A673 (cell line): ENCODE measurements at regions not wholly inside any gene's neighbourhood (a gene's known extent, or its start where the extent isn't known, plus 50 kb on each side); places are given as distances from the start of the nearest gene placed in this dataset.
A peak's percentile ranks its signal among the peaks of the same experiment; 100 is the strongest.
"Not testable (repeated sequence)": the region's sequence is repeated elsewhere in the genome, so short reads cannot be mapped to it uniquely, and the experiment has no call there.

Experiments used
- BruUV-seq: library from RNA; stranded (reverse); fragments of 400-500 nt; replicated peaks from 2 replicates; lab custom pipeline; 2021; lab: Mats Ljungman, UMichigan
- CTCF ChIA-PET: fragments of 300-600 bp; sonication (Branson Sonifier 250); formaldehyde crosslinking; loops from one replicate; lab custom pipeline; 2022; ENCODE audit warnings: antibody characterized with exemption; lab: Charles Lee
- POLR2A ChIA-PET: fragments of 300-600 bp; sonication (Branson Sonifier 250); formaldehyde crosslinking; loops from one replicate; lab custom pipeline; 2022; ENCODE audit warnings: antibody characterized with exemption; ENCODE audit not compliant: low non-redundant PET; lab: Charles Lee
- DNase-seq: peaks from one replicate; pipeline ENCODE4 v3.0.0-alpha.2; 2015; ENCODE audit warnings: low spot score
- H3K27ac ChIP-seq: fragments of 200-600 bp; sonication (generic); 2 replicates; pipeline ENCODE4 v1.5.1; 2016; ENCODE audit warnings: mixed run types, low read depth, mild to moderate bottlenecking, mixed read lengths, antibody characterized with exemption, low read length; ENCODE audit not compliant: poor library complexity, severe bottlenecking
- H3K27me3 ChIP-seq: fragments of 200-600 bp; sonication (generic); replicated peaks from 2 replicates; pipeline ENCODE4 v1.6.1; 2017; ENCODE audit warnings: mixed run types, low read depth, mild to moderate bottlenecking, mixed read lengths, antibody characterized with exemption, low read length; ENCODE audit not compliant: insufficient read depth, poor library complexity
- H3K36me3 ChIP-seq: fragments of 200-600 bp; sonication (generic); 2 replicates; pipeline ENCODE4 v1.6.1; 2016; ENCODE audit warnings: mixed run types, mild to moderate bottlenecking, mixed read lengths, antibody characterized with exemption, low read length; ENCODE audit not compliant: insufficient read depth, poor library complexity, severe bottlenecking
- H3K4me1 ChIP-seq: fragments of 200-600 bp; sonication (generic); 2 replicates; pipeline ENCODE4 v1.6.1; 2017; ENCODE audit warnings: mixed run types, mild to moderate bottlenecking, mixed read lengths, antibody characterized with exemption, low read length; ENCODE audit not compliant: insufficient read depth, poor library complexity, severe bottlenecking
- H3K4me3 ChIP-seq: fragments of 200-600 bp; sonication (generic); 2 replicates; pipeline ENCODE4 v1.5.1; 2016; ENCODE audit warnings: low read depth, mixed run types, mild to moderate bottlenecking, mixed read lengths, low read length; ENCODE audit not compliant: poor library complexity, severe bottlenecking
- H3K9me3 ChIP-seq: fragments of 200-600 bp; sonication (generic); 2 replicates; pipeline ENCODE4 v1.6.1; 2016; ENCODE audit warnings: mixed run types, low read depth, mild to moderate bottlenecking, mixed read lengths, antibody characterized with exemption, low read length; ENCODE audit not compliant: poor library complexity, severe bottlenecking
- EZH2 ChIP-seq: fragments of 200-600 bp; sonication (generic); IDR thresholded peaks from 2 replicates; pipeline ENCODE4 v1.6.1; 2017; ENCODE audit warnings: borderline replicate concordance, low read depth, mild to moderate bottlenecking, mixed read lengths, antibody characterized with exemption, low read length; ENCODE audit not compliant: poor library complexity, severe bottlenecking
- intact Hi-C: fragments of 100-400 bp; cut with micrococcal nuclease; formaldehyde crosslinking; loops from one replicate; pipeline ENCODE4 v1.10.0; 2022; ENCODE audit not compliant: unreplicated experiment
- TF ChIP-seq, protein P1 (sequence below): fragments of 300-800, 200-600 bp; sonication (generic); conservative IDR thresholded peaks from 2 replicates; pipeline ENCODE4 v1.5.1; 2017; ENCODE audit warnings: low read depth, mild to moderate bottlenecking, antibody characterized with exemption, low read length, moderate library complexity, mixed read lengths

DNA sequence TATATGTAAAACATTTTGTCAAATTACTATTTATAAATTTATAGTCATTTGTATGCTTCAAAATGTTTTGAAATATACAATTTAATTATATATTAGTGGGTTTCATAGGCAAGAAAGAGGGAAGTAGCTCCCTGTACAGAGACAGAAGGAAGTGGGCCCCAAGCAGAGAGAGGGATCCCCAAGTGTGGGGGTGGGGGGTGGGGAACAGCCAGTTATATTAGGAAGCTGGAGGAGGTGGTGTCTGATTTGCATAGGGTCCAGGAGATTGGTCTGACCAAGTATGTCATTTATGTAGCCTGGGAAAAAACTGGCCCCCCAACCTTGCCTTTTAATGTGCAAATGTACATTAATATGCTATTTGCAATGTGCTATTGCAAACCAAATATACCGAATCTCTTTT is 76.5 kb upstream of the ZSWIM2 start:
- no peak overlapping the region for H3K27ac ChIP-seq
- TF ChIP-seq EZH2 = no peak
- TF ChIP-seq, protein P1, sequence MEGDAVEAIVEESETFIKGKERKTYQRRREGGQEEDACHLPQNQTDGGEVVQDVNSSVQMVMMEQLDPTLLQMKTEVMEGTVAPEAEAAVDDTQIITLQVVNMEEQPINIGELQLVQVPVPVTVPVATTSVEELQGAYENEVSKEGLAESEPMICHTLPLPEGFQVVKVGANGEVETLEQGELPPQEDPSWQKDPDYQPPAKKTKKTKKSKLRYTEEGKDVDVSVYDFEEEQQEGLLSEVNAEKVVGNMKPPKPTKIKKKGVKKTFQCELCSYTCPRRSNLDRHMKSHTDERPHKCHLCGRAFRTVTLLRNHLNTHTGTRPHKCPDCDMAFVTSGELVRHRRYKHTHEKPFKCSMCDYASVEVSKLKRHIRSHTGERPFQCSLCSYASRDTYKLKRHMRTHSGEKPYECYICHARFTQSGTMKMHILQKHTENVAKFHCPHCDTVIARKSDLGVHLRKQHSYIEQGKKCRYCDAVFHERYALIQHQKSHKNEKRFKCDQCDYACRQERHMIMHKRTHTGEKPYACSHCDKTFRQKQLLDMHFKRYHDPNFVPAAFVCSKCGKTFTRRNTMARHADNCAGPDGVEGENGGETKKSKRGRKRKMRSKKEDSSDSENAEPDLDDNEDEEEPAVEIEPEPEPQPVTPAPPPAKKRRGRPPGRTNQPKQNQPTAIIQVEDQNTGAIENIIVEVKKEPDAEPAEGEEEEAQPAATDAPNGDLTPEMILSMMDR = no peak
- ChIA-PET CTCF (no interaction called here), POLR2A (no interaction called here)
- intact Hi-C loops = no loop called here
- H3K36me3 ChIP-seq = no peaks in the 10 kb centered on the region
- H3K4me3 ChIP-seq = no peak overlapping the region
- no peaks in the 10 kb centered on the region for H3K27me3 ChIP-seq
- no peaks in the 10 kb centered on the region for H3K9me3 ChIP-seq
- no TSS peak for BruUV-seq
- no peak for DNase-seq
- H3K4me1 ChIP-seq = no peaks in the 10 kb centered on the region

DNA sequence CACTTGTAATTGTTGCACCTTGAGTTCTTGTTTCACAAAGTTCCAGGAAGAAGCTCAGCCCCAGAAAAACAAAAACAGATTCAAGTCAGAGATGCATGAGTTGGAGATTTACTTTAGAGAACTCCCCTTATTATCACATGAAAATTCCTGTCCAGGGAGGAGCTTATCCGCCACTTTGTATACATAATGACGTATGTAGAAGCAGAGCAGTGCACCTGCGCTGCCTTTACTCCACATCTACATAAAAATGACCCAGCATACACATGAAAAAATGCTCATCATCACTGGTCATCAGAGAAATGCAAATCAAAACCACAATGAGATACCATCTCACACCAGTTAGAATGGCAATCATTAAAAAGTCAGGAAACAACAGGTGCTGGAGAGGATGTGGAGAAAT is 73.3 kb upstream of the ZSWIM2 start:
- BruUV-seq, H3K4me3 ChIP-seq, H3K4me1 ChIP-seq, H3K27ac ChIP-seq, intact Hi-C loops, CTCF ChIA-PET, H3K36me3 ChIP-seq, DNase-seq, H3K9me3 ChIP-seq, POLR2A ChIA-PET, H3K27me3 ChIP-seq: not testable (repeated sequence)

DNA sequence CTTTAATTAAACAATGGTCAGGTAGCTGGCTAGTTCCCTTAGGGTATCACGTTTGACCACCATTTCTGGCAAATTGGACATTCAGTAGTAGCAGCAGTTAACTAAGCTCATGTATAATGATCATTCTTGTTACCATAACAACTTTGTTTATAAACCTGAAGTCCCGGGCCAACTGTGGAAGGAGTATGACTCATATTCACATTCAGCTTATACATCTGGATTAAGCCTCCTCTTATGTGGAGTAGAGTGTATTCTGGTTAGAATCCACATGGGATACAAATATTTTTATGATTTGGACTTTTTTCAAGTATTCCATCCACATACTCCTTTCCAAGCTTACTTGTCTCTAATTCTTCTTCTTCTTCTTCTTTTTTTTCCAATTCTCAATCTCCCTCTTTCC is 70.3 kb upstream of the ZSWIM2 start:
- no peak overlapping the region for H3K27ac ChIP-seq
- BruUV-seq = no TSS peak
- no peaks in the 10 kb centered on the region for H3K36me3 ChIP-seq
- ChIA-PET CTCF (no interaction called here), POLR2A (no interaction called here)
- TF ChIP-seq, protein P1 = no peak
- TF ChIP-seq EZH2 = no peak
- H3K4me3 ChIP-seq = no peak overlapping the region
- no peaks in the 10 kb centered on the region for H3K9me3 ChIP-seq
- H3K4me1 ChIP-seq = no peaks in the 10 kb centered on the region
- intact Hi-C loops = no loop called here
- DNase-seq = peak; percentile 52
- H3K27me3 ChIP-seq = no peaks in the 10 kb centered on the region

DNA sequence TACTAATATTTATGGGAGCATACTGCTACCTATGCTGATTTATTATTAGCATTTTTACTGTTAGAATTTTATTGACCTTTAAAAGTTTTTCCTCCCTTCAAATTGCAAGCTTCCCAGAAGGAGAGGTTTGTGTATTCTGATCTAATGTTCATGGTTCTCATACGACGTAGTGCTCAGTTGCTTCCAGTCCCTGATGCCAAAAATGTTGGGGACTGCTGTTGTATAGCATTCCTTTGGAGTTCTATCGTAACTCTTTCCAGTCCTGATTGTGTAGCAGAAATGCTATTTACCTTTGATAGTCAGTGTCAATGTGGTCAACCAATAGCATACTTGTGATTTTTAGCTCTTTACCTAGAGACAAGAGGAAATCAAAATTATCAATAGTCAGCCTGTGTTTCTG is 69.5 kb upstream of the ZSWIM2 start:
- CTCF ChIA-PET = no interaction called here

More for the DNA sequence above, 69.5 kb upstream of the ZSWIM2 start:
- Histone ChIP-seq H3K4me1 (no peaks in the 10 kb centered on the region), H3K4me3 (no peak overlapping the region), H3K9me3 (no peaks in the 10 kb centered on the region), H3K27ac (no peak overlapping the region), H3K27me3 (no peaks in the 10 kb centered on the region), H3K36me3 (no peaks in the 10 kb centered on the region)
- intact Hi-C loops = no loop called here
- BruUV-seq = no TSS peak
- no peak for DNase-seq
- TF ChIP-seq EZH2 = no peak
- TF ChIP-seq, protein P1 = no peak
- POLR2A ChIA-PET = no interaction called here
